ENCODE measurements at regions not wholly inside any gene's neighbourhood (a gene's known extent, or its start where the extent isn't known, plus 50 kb on each side); places are given as distances from the start of the nearest gene placed in this dataset.

DNA sequence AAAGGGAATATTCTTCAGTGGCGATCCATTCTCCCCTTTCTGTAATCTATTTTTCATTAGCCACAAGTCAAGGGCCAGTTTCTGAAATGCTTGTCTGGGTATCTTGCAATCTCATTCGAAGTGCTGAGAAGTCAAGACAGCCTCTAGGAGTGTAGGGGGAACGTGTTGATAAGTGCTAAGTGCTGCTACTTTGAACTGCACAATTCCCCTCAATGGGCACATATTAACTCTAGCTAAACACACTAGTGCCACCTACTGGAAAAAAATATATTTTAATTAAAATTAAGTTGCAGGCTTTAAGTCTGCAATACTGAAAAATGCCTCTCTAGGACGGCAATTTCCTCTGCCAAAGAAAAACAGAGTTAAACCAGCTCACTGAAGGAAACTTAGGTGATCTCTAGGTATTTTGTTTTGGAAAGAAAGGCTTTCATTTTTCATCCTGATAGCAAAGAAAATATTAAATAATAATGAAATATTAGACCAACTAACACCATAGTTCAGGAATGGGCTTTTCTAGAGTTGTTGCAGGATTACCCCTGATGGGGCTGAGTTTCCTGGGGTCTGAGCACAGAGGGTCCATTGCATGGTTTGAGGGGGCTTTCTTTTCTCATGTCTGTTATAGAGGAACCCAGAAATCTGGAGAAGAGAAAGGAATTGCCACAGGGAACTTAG lies 181.9 kb upstream of the KBTBD8 start:
- no peak for TF ChIP-seq POLR2A (IDR thresholded peaks at IDR 0.05; ENCODE audit: low read depth, low read length)
- no peak for TF ChIP-seq POLR2AphosphoS5 (IDR thresholded peaks at IDR 0.05; ENCODE audit: low read depth, low read length)

Measured in GM12892 (cell line).